Ovary (tissue), 3 donors: ENCODE measurements at regions not wholly inside any gene's neighbourhood (a gene's known extent, or its start where the extent isn't known, plus 50 kb on each side); places are given as distances from the start of the nearest gene placed in this dataset.

Source experiments
- CTCF ChIP-seq, 3 donors: fragments of 450-650 bp in 2 of 3; fragments of 200-600 bp in 1 of 3; IDR thresholded peaks; one replicate each; pipeline versions ENCODE4 v1.5.1 to v1.8.0; 2016 to 2022; ENCODE audit warnings: antibody characterized with exemption in 3 of 3, mild to moderate bottlenecking in 1 of 3
- EP300 ChIP-seq: sonication (generic); formaldehyde crosslinking; IDR thresholded peaks from one replicate; pipeline ENCODE4 v1.6.1; 2017; ENCODE audit warnings: antibody characterized with exemption
- POLR2A ChIP-seq: fragments of 450-650 bp; IDR thresholded peaks from one replicate; pipeline ENCODE4 v1.6.1; 2017; ENCODE audit warnings: antibody characterized with exemption, mild to moderate bottlenecking, moderate library complexity
- donor health status: DM: no; HTN: no; CAD: no.

DNA sequence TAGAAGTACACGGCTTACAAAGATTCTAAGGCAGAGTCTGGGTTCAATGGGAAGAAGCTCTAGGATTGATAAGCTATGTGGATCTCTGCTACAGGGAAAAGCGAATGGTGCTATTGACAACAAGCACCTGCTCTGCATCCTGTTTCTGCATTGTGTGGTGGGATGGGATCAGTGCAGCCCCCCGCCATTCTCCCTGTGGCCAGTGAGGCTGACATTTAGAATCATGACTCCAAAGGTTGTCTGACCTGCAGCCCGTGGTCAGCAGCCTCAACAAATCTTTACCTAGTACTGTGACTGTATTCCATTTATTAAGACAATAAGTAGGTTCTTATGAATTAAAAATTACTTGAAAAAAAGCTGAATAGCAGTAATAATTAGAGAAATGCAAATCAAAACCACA is 1477.0 kb upstream of the TMEM132C start:
- no peak for TF ChIP-seq CTCF (IDR thresholded peaks at IDR 0.05)
- no peak for TF ChIP-seq POLR2A
- no peak for TF ChIP-seq EP300
